Neural cell (in vitro differentiated cells): ENCODE measurements at regions not wholly inside any gene's neighbourhood (a gene's known extent, or its start where the extent isn't known, plus 50 kb on each side); places are given as distances from the start of the nearest gene placed in this dataset.

Experiments
- CTCF ChIP-seq: fragments of 450-650 bp; IDR thresholded peaks from 2 replicates; pipeline ENCODE4 v1.5.1; 2014; ENCODE audit warnings: antibody characterized with exemption, mild to moderate bottlenecking, moderate library complexity; ENCODE audit not compliant: poor library complexity, severe bottlenecking
- EP300 ChIP-seq: fragments of 450-650 bp; conservative IDR thresholded peaks from 2 replicates; pipeline ENCODE4 v1.6.1; 2014; ENCODE audit warnings: antibody characterized with exemption, mild to moderate bottlenecking, moderate library complexity; ENCODE audit not compliant: poor library complexity, severe bottlenecking
- EZH2 ChIP-seq: fragments of 200-600, 300-800 bp; shearing (Covaris generic), sonication (generic); IDR thresholded peaks from 2 replicates; pipeline ENCODE4 v1.6.1; 2014; ENCODE audit warnings: antibody characterized with exemption, low read length, borderline replicate concordance, mild to moderate bottlenecking; ENCODE audit not compliant: insufficient read depth, poor library complexity, severe bottlenecking
- MXI1 ChIP-seq: fragments of 450-650 bp; conservative IDR thresholded peaks from 2 replicates; pipeline ENCODE4 v1.6.1; 2014; ENCODE audit warnings: antibody characterized with exemption, mild to moderate bottlenecking; ENCODE audit not compliant: poor library complexity, severe bottlenecking
- REST ChIP-seq: IDR thresholded peaks from 2 replicates; pipeline ENCODE4 v1.6.1; 2012; ENCODE audit warnings: borderline replicate concordance

GRCh38 chr7:130874071-130874915 lies 140.3 kb upstream of the KLF14 start:
- TF ChIP-seq CTCF (no peak), EZH2 (no peak), EP300 (no peak), REST (no peak), MXI1 (no peak)
